SK-N-SH (cell line): ENCODE measurements at regions not wholly inside any gene's neighbourhood (a gene's known extent, or its start where the extent isn't known, plus 50 kb on each side); places are given as distances from the start of the nearest gene placed in this dataset.

ENCODE experiments used
- CTCF ChIA-PET: fragments of 300-600, 350-600 bp; formaldehyde crosslinking; extraction: SDS; loops from one replicate; lab custom pipeline; 2021; lab: Yijun Ruan, JAX
- POLR2A ChIA-PET: fragments of 350-600 bp; sonication (Branson Sonifier 250); formaldehyde crosslinking; extraction: SDS; loops from one replicate; lab custom pipeline; 2020; ENCODE audit warnings: antibody characterized with exemption, inconsistent platforms; lab: Yijun Ruan, JAX
- DNase-seq: peaks from one replicate; pipeline ENCODE4 v3.0.0; 2012
- H2AFZ ChIP-seq: fragments of 200-600 bp; sonication (generic); 2 replicates; pipeline ENCODE4 v1.8.1; 2016; ENCODE audit warnings: antibody characterized with exemption, mild to moderate bottlenecking, low read depth
- H3F3A ChIP-seq: fragments of 200-600 bp; sonication (generic); replicated peaks from 2 replicates; pipeline ENCODE3; 2016; ENCODE audit warnings: antibody characterized with exemption, mild to moderate bottlenecking; ENCODE audit not compliant: insufficient read depth
- H3K27ac ChIP-seq, 2 experiments: fragments of 200-500 bp in 1 of 2; fragments of 200-600 bp in 1 of 2; sonication (Bioruptor generic) in 1 of 2; sonication (generic), shearing (Covaris generic) in 1 of 2; 2 replicates each; pipeline versions ENCODE4 v1.5.1 to v1.6.1; 2014 to 2016; ENCODE audit warnings: low read depth in 2 of 2, inconsistent platforms in 1 of 2, low read length in 1 of 2, mild to moderate bottlenecking in 1 of 2, mixed read lengths in 1 of 2
- H3K27me3 ChIP-seq: fragments of 200-600 bp; sonication (generic), shearing (Covaris generic); 2 replicates; pipeline ENCODE4 v1.6.1; 2016; ENCODE audit warnings: mixed run types; ENCODE audit not compliant: insufficient read depth
- H3K36me3 ChIP-seq, 2 experiments: fragments of 200-500 bp in 1 of 2; fragments of 200-600 bp in 1 of 2; sonication (Bioruptor generic) in 1 of 2; sonication (generic) in 1 of 2; replicated peaks in 1 of 2; 2 replicates each; pipeline versions ENCODE3 to v1.5.1; 2014 to 2016; ENCODE audit warnings: low read length in 1 of 2, mild to moderate bottlenecking in 1 of 2; ENCODE audit not compliant: insufficient read depth in 2 of 2, control insufficient read depth in 1 of 2
- H3K4me1 ChIP-seq, 2 experiments: fragments of 200-500 bp in 1 of 2; fragments of 200-600 bp in 1 of 2; sonication (Bioruptor generic) in 1 of 2; sonication (generic), shearing (Covaris generic) in 1 of 2; 2 replicates each; pipeline versions ENCODE4 v1.5.1 to v1.6.1; 2014 to 2016; ENCODE audit warnings: low read depth in 1 of 2, low read length in 1 of 2, mixed run types in 1 of 2; ENCODE audit not compliant: insufficient read depth in 2 of 2, control insufficient read depth in 1 of 2
- H3K4me2 ChIP-seq: fragments of 200-600 bp; sonication (generic), shearing (Covaris generic); 2 replicates; pipeline ENCODE4 v1.6.1; 2017; ENCODE audit warnings: mixed run types
- H3K4me3 ChIP-seq, 2 experiments: fragments of 200-500 bp in 1 of 2; fragments of 200-600 bp in 1 of 2; sonication (Bioruptor generic) in 1 of 2; sonication (generic), shearing (Covaris generic) in 1 of 2; 2 replicates each; pipeline versions ENCODE4 v1.5.1 to v1.8.1; 2014 to 2016; ENCODE audit warnings: low read depth in 2 of 2, inconsistent platforms in 1 of 2, low read length in 1 of 2, mild to moderate bottlenecking in 1 of 2, mixed read lengths in 1 of 2, moderate library complexity in 1 of 2
- H3K79me2 ChIP-seq: fragments of 200-600 bp; sonication (generic); 2 replicates; pipeline ENCODE4 v1.8.1; 2017; ENCODE audit warnings: mild to moderate bottlenecking; ENCODE audit not compliant: insufficient read depth
- H3K9ac ChIP-seq: fragments of 200-600 bp; sonication (generic); 2 replicates; pipeline ENCODE4 v1.6.1; 2017; ENCODE audit warnings: mixed run types
- H3K9me2 ChIP-seq: fragments of 200-600 bp; sonication (generic); 2 replicates; pipeline ENCODE4 v1.6.1; 2017; ENCODE audit warnings: mixed run types
- H3K9me3 ChIP-seq: fragments of 200-600 bp; sonication (generic); 2 replicates; pipeline ENCODE4 v1.6.1; 2017; ENCODE audit warnings: mixed run types, mild to moderate bottlenecking, moderate library complexity
- H4K20me1 ChIP-seq: fragments of 200-600 bp; sonication (generic); 2 replicates; pipeline ENCODE4 v1.6.1; 2017; ENCODE audit warnings: mild to moderate bottlenecking, mixed run types; ENCODE audit not compliant: insufficient read depth
- CTCF ChIP-seq: fragments of 200-600 bp; sonication (generic); IDR thresholded peaks from 2 replicates; pipeline ENCODE4 v1.6.1; 2017; ENCODE audit warnings: antibody characterized with exemption, mild to moderate bottlenecking, moderate library complexity
- EP300 ChIP-seq, 2 experiments: IDR thresholded peaks; 2 replicates each; pipeline versions ENCODE4 v1.4.0 to v1.6.1; 2012; ENCODE audit warnings: borderline replicate concordance in 1 of 2, low read depth in 1 of 2, low read length in 1 of 2
- FOSL2 ChIP-seq: IDR thresholded peaks from 2 replicates; pipeline ENCODE4 v1.4.0; 2012; ENCODE audit warnings: low read depth, mild to moderate bottlenecking, moderate library complexity, borderline replicate concordance
- FOXJ3 ChIP-seq: sonication (generic); formaldehyde crosslinking; IDR thresholded peaks from 2 replicates; pipeline ENCODE4 v1.5.1; 2020; ENCODE audit warnings: mild to moderate bottlenecking, missing genetic modification reagents
- FOXM1 ChIP-seq: IDR thresholded peaks from 2 replicates; pipeline ENCODE4 v1.4.0; 2012; ENCODE audit warnings: low read depth, mild to moderate bottlenecking
- MXI1 ChIP-seq: IDR thresholded peaks from 2 replicates; pipeline ENCODE4 v1.6.1; 2012; ENCODE audit warnings: mild to moderate bottlenecking, low read depth, low read length, improper control_type of control experiment
- NFIC ChIP-seq: IDR thresholded peaks from 2 replicates; pipeline ENCODE4 v1.4.0; 2012; ENCODE audit warnings: borderline replicate concordance
- NRF1 ChIP-seq: IDR thresholded peaks from 2 replicates; pipeline ENCODE4 v1.6.1; 2012; ENCODE audit warnings: low read depth, mild to moderate bottlenecking, low read length
- SMC3 ChIP-seq: IDR thresholded peaks from 2 replicates; pipeline ENCODE4 v1.6.1; 2012; ENCODE audit warnings: low read depth, low read length, improper control_type of control experiment
- TCF12 ChIP-seq: IDR thresholded peaks from 2 replicates; pipeline ENCODE4 v1.4.0; 2012
- YY1 ChIP-seq: IDR thresholded peaks from 2 replicates; pipeline ENCODE4 v1.4.0; 2012; ENCODE audit warnings: low read depth, mild to moderate bottlenecking
- WGBS: methylation state at CpG from one replicate; pipeline ENCODE4 v1.1.6; 2017; ENCODE audit warnings: low lambda C conversion rate; 5-methylcytosine and 5-hydroxymethylcytosine counted together
- TF ChIP-seq, protein P1 (sequence below): IDR thresholded peaks from 2 replicates; pipeline ENCODE4 v1.4.0; 2012; ENCODE audit warnings: low read depth, borderline replicate concordance
- TF ChIP-seq, protein P2 (sequence below): fragments of 150-350 bp; IDR thresholded peaks from 2 replicates; pipeline ENCODE4 v1.6.1; 2017; ENCODE audit warnings: antibody characterized with exemption, low read length, low read depth, borderline replicate concordance
- TF ChIP-seq, protein P3 (sequence below): IDR thresholded peaks from 2 replicates; pipeline ENCODE4 v1.6.1; 2012; ENCODE audit warnings: mild to moderate bottlenecking, low read depth, low read length, moderate library complexity
- TF ChIP-seq, protein P4 (sequence below): IDR thresholded peaks from 2 replicates; pipeline ENCODE4 v1.4.0; 2012; ENCODE audit warnings: low read depth

DNA sequence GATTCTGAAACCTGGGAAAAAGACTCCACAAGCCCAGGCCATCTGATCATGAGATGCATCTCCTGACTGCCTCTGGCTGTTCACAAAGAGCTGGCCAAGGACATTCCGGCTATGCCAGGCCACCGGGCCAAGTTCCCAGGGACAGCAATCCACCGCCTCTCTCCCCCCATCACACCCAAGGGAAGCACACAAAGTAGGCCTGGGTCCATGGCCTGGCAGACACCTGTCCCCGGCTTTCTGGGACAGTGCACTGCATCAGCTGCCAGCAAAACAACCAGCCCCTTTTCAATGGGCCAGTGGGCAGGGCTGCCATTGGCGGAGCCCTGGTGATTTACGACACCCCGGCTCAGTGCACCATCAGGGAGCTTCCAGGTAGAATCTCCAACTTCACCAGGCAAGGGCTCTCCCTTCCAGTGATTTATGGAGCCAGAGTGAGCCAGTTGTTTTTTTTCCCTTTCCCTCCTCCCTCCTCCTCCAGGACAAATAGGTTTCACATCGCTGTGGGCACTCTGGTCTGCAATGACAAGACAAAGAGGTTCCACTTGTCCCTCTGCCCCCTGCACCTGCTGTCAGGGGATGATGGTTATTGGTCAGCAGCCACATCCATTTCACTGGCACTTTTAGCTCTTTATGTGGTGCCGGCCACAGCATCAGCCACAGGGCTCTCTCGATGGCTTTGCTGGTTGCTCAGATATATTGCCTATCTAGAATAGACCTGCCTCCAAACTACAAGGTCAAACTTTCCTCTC is 149.6 kb downstream of the SLC38A6 start:
- Histone ChIP-seq H3K4me1 (peaks cover 0 to 11% of the 10 kb centered on the region in 2 experiments; a peak in 1 of 4 replicates), H2AFZ (no peak overlapping the region), H3K4me3 (no peak overlapping the region), H3K9me3 (no peaks in the 10 kb centered on the region), H4K20me1 (no peaks in the 10 kb centered on the region), H3K27ac (no peak overlapping the region), H3K27me3 (no peaks in the 10 kb centered on the region), H3F3A (no peaks in the 10 kb centered on the region), H3K4me2 (no peak overlapping the region), H3K9me2 (no peaks in the 10 kb centered on the region), H3K79me2 (no peaks in the 10 kb centered on the region), H3K9ac (no peak overlapping the region), H3K36me3 (no peaks in the 10 kb centered on the region)
- DNase-seq, result no peak
- 91% methylated on average over 7 of the region's 10 CpGs for WGBS
- TF ChIP-seq CTCF (no peak), FOXJ3 (CRISPR knock-in tag) (no peak), FOSL2 (no peak)
- TF ChIP-seq, protein P1, sequence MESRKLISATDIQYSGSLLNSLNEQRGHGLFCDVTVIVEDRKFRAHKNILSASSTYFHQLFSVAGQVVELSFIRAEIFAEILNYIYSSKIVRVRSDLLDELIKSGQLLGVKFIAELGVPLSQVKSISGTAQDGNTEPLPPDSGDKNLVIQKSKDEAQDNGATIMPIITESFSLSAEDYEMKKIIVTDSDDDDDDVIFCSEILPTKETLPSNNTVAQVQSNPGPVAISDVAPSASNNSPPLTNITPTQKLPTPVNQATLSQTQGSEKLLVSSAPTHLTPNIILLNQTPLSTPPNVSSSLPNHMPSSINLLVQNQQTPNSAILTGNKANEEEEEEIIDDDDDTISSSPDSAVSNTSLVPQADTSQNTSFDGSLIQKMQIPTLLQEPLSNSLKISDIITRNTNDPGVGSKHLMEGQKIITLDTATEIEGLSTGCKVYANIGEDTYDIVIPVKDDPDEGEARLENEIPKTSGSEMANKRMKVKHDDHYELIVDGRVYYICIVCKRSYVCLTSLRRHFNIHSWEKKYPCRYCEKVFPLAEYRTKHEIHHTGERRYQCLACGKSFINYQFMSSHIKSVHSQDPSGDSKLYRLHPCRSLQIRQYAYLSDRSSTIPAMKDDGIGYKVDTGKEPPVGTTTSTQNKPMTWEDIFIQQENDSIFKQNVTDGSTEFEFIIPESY, result no peak
- TF ChIP-seq, protein P2, sequence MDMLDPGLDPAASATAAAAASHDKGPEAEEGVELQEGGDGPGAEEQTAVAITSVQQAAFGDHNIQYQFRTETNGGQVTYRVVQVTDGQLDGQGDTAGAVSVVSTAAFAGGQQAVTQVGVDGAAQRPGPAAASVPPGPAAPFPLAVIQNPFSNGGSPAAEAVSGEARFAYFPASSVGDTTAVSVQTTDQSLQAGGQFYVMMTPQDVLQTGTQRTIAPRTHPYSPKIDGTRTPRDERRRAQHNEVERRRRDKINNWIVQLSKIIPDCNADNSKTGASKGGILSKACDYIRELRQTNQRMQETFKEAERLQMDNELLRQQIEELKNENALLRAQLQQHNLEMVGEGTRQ, result no peak
- ChIA-PET POLR2A (no interaction called here), CTCF (interaction anchor here (1.2 kb wide), 1 partner anchor 16 kb away, joined by 5 read pairs; no protein-coding TSS in a partner anchor)

DNA sequence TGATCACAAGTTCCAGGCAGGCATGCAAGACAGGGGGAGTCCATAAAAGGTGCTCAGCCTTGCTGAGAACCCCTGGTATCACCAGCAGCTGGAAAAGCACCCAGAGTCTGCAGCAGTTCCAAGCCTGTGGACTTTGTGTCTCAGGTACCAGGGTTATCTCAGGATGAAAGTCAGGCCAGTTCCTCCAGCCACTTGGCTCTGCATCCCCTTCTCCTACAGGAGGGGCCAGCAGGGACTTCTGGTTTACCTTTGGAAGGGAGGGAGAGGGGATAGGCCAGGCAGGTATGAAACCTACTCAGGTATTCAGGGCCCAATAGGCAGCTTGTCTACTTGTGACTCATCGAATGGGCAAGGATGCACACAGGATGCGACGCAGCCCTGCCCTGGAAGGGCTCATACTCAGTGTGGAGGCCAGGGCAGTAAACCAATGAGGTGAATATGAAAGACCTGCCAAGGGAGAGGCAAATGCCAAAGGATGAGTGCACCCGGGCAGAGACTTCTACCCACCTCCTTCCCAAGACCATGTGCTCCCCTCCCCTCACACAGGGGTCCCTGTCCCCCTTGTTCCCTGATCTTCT is 148.2 kb downstream of the SLC38A6 start:
- H3K9me3 ChIP-seq, result no peaks in the 10 kb centered on the region
- H3K27ac ChIP-seq, result no peak overlapping the region
- no peaks in the 10 kb centered on the region for H3K27me3 ChIP-seq
- 100% methylated on average over 3 of the region's 4 CpGs for WGBS
- DNase-seq, result no peak
- H4K20me1 ChIP-seq, result no peaks in the 10 kb centered on the region
- no peaks in the 10 kb centered on the region for H3K36me3 ChIP-seq
- CTCF ChIA-PET, result no interaction called here
- no peak overlapping the region for H3K9ac ChIP-seq
- H2AFZ ChIP-seq, result no peak overlapping the region
- H3F3A ChIP-seq, result no peaks in the 10 kb centered on the region
- peaks cover 0 to 14% of the 10 kb centered on the region in 2 experiments; a peak in 1 of 4 replicates for H3K4me1 ChIP-seq
- H3K4me3 ChIP-seq, result no peak overlapping the region
- H3K79me2 ChIP-seq, result no peaks in the 10 kb centered on the region
- no peak overlapping the region for H3K4me2 ChIP-seq
- no peaks in the 10 kb centered on the region for H3K9me2 ChIP-seq
- POLR2A ChIA-PET, result no interaction called here
- TF ChIP-seq MXI1, result no peak
- no peak for TF ChIP-seq FOXM1
- TF ChIP-seq NRF1, result no peak
- no peak for TF ChIP-seq YY1
- no peak for TF ChIP-seq FOXJ3 (CRISPR knock-in tag)
- no peak for TF ChIP-seq EP300 (IDR thresholded peaks at IDR 0.05; ENCODE audit: borderline replicate concordance in 1 of 2, low read depth in 1 of 2, low read length in 1 of 2)
- TF ChIP-seq NFIC, result no peak
- TF ChIP-seq, protein P3, sequence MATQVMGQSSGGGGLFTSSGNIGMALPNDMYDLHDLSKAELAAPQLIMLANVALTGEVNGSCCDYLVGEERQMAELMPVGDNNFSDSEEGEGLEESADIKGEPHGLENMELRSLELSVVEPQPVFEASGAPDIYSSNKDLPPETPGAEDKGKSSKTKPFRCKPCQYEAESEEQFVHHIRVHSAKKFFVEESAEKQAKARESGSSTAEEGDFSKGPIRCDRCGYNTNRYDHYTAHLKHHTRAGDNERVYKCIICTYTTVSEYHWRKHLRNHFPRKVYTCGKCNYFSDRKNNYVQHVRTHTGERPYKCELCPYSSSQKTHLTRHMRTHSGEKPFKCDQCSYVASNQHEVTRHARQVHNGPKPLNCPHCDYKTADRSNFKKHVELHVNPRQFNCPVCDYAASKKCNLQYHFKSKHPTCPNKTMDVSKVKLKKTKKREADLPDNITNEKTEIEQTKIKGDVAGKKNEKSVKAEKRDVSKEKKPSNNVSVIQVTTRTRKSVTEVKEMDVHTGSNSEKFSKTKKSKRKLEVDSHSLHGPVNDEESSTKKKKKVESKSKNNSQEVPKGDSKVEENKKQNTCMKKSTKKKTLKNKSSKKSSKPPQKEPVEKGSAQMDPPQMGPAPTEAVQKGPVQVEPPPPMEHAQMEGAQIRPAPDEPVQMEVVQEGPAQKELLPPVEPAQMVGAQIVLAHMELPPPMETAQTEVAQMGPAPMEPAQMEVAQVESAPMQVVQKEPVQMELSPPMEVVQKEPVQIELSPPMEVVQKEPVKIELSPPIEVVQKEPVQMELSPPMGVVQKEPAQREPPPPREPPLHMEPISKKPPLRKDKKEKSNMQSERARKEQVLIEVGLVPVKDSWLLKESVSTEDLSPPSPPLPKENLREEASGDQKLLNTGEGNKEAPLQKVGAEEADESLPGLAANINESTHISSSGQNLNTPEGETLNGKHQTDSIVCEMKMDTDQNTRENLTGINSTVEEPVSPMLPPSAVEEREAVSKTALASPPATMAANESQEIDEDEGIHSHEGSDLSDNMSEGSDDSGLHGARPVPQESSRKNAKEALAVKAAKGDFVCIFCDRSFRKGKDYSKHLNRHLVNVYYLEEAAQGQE, result no peak
- TF ChIP-seq TCF12, result no peak
- TF ChIP-seq, protein P4, sequence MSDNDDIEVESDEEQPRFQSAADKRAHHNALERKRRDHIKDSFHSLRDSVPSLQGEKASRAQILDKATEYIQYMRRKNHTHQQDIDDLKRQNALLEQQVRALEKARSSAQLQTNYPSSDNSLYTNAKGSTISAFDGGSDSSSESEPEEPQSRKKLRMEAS, result no peak
- TF ChIP-seq SMC3, result no peak
